ENCODE measurements at regions not wholly inside any gene's neighbourhood (a gene's known extent, or its start where the extent isn't known, plus 50 kb on each side); places are given as distances from the start of the nearest gene placed in this dataset.
"Not testable (repeated sequence)": the region's sequence is repeated elsewhere in the genome, so short reads cannot be mapped to it uniquely, and the experiment has no call there.

DNA sequence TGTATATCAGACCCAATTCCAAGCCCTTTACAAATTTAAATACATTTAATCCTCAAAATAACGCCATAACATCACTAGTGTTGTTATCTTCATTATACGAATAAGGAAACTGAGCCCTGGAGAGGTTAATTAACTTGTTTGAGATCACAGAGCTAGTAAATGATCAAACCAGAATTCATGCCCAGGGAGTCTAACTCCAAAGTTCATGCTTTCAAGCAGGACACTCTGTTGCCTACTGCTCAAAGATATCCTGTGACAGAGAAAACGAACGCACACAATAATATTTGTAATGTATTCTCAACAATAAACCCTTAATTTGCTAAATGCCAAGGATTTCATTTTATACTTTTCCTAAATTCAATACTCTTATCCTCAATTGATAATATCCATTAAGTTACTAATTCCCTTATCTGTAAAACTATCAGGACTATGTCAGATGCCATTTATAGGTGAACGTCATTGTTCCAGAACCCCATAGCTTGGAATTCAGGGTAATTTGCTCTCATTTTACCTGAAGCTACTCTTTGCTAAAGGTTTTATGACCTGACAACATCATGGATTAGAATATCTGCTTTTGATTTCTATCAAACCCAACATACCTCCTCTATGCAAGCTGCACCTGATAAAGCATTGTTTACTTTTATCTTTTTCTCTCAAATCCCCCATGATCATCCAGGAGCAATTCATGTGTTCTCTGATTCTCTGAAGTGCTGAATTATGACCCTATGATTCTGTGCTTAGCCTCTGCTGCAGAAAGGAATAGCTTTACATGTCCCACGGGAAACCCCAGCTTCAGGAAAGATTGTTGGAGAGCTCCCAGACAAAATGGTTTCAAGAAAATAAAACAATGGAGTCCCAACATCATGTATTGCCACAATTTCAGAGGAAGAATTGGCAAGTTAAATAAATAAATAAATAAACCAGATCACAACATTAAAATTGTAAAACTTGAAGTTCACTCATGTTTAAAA, 150.2 kb upstream of the CDK1 start:
- intact Hi-C loops (cut with DNase I) = no loop called here
- no peak for ATAC-seq
- no peak for DNase-seq

DNA sequence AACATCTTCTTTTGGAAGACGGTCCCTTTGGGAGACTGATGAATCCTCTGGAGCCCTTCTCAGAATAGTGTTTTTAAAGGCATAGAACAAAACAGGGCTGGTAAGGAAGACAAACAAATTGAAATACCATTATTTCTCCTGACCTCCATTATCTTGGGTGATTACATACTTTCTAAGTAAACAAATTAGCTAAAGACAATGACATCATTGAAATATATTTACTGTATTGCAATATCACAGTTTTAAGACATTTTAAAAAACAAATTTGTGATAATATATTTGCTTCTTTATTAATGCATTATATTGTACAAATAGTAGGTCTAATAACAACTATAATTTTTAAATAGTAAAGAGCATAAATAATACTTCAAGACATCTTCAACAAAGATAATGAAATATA, 152.2 kb upstream of the CDK1 start:
- no peak for ATAC-seq
- no peak for DNase-seq
- intact Hi-C loops (cut with DNase I) = no loop called here

DNA sequence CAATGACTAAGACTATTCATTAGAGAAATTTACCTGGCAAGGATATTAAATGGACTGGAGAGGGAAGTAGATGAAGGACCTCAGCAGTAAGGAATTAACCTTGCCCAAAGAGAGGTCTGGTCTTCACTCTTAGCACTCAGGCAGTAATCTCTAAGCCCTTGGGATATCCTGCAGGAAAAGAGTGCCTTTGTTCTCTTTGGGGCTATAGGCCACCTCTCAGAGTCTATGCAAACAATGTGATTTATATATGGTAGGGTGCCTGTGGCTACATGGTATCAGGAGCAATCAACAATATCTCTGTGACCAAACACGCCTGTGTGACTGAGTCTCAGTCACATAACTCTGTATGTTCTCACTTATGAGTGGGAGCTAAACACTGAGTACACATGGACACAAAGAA, 154.7 kb upstream of the CDK1 start:
- DNase-seq = no peak
- ATAC-seq = no peak
- intact Hi-C loops (cut with DNase I) = no loop called here

DNA sequence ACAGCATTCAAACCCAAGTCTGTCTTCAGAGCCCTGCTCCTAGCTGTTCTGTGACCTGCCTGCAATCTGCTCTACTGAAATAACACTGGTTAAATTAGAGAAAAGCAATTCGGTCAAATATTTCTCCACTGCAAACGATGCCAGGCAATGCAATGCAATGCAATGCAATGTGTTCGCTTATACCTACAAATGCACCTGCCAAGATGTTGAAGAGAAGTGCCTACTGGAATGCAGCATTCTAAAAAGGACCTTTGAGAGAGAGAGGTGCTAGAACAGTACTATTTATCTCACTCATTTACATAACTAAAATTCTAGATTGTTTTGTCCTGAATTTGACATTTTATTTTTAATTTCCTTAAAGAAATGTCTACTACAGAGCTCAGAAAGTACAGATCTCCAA, 157.3 kb upstream of the CDK1 start:
- ATAC-seq (no peak), DNase-seq (no peak)
- intact Hi-C loops (cut with DNase I) = no loop called here

DNA sequence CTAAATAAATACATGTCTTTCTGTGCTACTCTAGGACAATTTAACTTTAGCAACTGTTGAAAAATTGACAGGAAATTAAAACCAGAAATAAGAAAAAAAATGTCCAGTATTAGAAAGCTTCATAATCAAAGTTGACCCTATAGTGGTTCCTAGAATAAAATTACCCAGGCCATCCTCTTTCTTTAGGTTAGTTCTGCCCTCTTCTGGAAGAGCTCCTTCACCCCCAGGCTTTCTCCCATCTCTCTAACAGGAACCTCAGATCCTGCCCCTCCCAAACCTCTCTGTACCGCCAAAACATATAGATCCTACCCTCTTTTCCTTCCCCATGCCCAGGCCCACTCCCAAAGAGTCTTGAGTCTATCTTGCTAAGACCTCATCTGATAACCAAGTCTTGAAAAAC, 159.4 kb upstream of the CDK1 start:
- DNase-seq = no peak
- ATAC-seq = no peak
- intact Hi-C loops (cut with DNase I) = no loop called here

DNA sequence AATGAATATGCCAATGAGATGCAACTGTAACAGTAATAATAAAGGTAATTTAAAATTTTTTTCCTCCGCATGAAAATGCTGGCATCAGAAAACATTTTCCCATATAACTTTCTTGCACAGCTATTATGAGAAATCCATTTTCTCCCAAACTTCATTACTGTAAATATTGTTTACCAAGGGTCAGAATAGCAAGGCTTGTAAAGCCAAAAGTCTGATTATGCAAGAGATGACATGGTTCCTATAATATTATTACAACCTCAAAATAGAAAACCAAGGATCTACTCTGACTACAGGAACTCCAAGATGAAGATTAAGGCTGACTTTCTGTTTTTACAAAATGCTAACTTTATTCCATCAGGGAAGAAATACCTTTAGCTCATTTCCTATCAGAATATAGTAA, 162.7 kb upstream of the CDK1 start:
- no peak for DNase-seq
- ATAC-seq = no peak
- intact Hi-C loops (cut with DNase I) = no loop called here

DNA sequence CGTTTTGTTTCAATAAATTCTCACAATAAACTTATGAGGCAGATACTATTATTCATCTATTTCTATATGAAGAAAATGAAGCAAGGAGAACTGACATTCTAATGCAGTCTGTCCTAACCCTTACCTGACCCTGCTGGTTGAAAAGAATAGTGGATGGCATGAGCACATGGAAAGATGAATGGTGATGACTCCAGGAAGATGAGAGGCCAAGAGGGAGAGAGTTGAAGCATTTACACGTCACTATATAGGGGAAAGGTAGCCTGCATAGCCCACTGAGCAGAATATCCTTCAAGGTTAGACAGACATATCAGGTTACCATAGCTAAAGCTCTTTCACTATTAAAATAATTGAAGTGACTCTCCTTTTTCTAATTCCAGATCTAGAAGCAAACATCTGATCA, 163.9 kb upstream of the CDK1 start:
- ATAC-seq (no peak), DNase-seq (no peak)
- intact Hi-C loops (cut with DNase I) = no loop called here

DNA sequence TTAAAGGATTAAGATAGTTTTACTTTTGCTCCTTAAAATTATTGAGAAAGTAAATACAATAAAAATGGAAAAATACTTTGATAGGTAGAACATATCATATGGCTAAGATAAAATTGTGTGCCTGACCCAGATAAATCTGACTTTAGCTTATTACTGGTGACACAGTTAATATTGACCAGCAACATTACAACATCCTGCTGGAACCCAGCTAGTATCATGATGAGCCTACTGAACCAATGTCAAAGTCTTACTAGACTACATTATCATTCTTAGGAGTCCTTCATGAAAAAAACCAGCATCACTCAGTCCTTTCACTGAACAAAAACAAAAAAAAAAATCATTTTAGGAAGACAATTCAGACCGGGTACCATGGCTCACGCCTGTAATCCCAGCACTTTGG, 164.8 kb upstream of the CDK1 start:
- intact Hi-C loops (cut with DNase I) = no loop called here
- DNase-seq (no peak), ATAC-seq (no peak)

DNA sequence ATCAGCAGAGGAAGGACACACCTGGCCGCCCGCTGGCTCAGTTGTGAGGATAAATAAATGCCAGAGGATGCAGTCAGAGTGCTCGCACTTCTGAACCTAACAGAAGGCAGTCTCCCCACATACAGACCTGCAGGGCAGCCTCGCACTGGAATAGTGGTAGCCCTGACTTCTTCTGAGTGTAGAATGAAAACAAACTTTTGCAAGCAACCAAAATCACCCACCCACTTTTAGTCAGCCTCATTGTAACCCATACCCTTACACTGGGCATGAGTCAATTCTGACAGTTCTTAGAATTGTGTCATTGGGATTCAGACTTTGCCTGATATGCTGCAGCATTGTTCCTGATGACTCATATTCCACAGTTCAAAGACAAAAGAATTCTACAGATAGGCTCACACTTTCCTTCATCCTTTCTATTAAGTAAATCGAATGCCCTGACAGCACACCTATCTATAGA, 167.0 kb upstream of the CDK1 start:
- ATAC-seq (peak in 1 of 2 donors; percentile 69), DNase-seq (no peak)
- intact Hi-C loops (cut with DNase I) = no loop called here

DNA sequence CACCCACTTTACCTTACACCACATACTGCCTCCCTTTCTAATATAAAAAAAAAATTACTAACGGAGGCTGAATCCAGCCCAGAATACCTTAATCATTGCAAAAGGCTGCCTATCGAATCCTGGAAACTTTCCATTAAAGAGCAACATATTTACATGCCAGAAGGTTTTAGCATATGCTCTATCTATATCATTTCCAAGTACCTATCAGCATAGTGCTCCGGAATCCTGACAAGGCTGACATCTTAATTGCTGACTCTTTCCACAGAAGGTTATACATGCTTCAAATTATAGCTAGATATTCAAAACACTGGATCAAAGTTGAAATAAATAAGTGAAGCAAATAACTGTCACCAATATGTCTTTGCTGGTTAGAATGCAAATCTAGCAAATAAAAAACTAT, 170.9 kb upstream of the CDK1 start:
- no peak for ATAC-seq
- intact Hi-C loops (cut with DNase I) = no loop called here
- no peak for DNase-seq

DNA sequence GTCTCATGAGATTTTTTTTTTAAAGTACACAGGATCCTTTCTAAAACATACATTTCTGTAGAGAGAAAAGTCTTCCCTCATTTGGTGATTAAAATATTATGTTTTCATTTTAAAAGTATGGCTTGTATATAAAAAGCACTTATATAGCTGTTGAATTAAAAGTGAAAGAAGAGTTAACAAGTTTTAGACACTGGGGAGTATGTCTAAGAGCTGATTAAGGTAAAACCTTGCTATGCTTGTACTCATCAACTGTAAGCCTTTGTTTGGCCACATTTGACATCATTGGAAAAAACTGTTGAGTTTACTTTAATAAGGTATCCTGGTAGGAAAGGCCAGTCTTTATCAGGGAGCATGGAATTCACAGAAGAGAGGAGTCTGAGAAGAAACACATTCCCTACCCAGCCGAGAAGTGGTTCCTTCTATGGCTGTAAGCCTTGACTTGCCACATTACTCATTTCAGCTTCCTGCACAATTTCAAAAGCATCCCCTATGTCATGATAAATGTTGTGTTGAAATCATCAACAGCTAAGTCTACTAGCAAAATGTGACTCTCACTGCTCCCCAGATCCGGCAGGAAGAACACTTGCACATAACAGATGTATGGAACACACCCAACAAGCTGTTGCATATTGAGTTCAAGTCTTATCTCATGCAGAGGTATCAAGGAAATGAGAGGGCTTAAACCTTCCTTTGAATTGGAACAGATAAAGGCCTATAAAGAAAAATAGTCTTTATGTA, 171.8 kb upstream of the CDK1 start:
- DNase-seq (no peak), ATAC-seq (no peak)
- intact Hi-C loops (cut with DNase I) = no loop called here

DNA sequence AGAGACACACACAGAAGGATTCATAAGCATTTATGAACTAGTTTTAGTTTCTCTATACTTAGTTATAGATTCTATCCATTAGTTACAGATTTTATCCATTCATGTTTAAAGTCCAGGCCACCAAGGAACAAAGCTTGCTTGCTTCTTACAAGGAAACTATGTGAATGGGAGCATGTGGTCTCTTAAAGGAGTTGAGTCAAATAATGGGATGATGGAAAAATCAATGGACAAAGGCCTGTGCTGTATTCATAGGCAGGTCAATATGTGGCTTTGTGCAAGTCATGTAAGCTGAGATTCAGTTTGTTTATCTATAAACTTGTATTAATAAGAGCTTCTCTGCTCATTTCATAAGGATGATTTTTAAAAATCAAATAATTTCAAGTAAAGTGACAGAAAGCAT, 172.8 kb upstream of the CDK1 start:
- ATAC-seq = no peak
- intact Hi-C loops (cut with DNase I) = no loop called here

DNA sequence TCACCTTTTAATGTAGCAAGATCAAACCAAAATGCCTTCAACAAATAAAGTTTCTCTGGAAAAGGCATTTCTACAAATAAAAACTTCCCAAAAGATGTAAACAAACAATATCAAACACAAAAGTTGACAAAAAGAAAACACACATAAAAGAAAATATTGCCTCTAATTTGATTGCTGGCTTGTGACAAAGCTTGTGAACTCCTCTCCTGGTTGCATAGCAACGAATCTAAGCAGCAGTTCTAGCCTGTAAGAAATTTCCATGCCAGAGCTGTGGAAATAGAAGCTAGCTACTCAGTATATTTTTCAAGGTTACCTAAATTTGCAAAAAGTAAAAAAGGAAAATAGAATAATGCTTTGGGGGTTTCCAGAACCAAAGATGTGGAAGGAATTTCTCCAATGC, 173.9 kb upstream of the CDK1 start:
- ATAC-seq (no peak), DNase-seq (no peak)

More for the DNA sequence above, 172.8 kb upstream of the CDK1 start:
- no peak for DNase-seq

DNA sequence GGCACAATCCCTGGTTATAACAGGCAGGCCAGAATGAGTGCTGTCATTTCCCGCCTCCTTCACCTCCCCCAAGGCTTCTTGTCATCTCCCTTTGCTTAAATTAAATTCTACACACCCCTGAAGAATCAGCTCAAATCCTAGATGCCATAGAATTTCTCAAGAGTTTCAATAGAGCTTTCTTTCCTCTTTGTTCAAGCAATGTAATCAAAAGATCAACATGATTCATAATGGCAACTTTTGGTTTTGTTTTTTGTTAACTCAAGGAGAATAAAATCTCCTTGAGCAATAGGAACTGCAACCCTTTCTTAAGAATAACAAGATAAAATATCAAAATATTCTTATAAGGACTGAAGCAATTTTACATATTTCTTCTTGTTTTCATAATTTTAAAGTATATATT, 180.8 kb upstream of the CDK1 start:
- ATAC-seq (no peak), DNase-seq (no peak)
- intact Hi-C loops (cut with DNase I) = no loop called here

More for the DNA sequence above, 173.9 kb upstream of the CDK1 start:
- intact Hi-C loops (cut with DNase I) = no loop called here

DNA sequence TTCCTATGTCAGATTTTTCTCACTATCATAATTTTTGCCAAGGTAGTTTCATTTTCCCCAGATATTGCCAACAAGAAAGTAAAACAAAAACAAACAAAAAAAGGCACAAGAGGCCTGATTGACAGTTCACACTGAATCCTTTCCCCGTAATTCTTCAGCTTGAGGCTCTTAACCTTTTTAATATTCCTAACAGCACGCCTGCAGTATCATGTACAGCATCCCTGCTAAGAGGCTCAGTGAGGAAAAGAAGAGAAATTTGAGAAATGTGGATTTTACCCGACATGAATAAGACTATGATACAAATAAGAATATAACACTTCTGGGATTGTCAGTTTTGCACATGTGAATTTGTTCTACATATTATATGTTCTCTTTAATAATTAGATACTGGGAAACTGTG, 182.4 kb upstream of the CDK1 start:
- intact Hi-C loops (cut with DNase I) = no loop called here
- ATAC-seq (no peak), DNase-seq (no peak)

DNA sequence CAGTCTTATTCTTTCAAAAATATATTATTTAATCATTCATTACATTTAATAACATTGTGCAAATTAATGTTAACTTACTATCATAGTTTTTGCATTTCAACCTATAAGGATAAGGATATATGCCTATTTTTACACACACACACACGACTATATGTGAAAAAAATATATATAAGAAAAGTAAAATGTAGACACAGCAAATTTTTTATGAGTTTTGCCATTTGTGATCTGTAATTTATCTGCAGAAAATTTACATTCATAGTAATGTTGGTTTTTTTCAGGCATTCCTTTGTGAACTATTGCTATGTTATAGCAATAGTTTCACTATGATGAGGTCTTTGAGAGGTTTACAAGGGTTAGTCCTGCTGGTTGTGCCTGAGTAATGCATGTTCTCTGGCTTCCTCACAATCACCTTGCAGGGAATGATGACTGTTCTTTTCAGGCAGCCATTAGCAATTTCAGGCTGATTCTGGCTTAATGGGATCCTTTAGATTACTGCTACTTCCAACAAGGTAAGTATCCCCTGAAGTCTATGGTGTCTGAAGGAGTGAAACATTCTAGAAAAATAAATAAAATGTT, 183.7 kb upstream of the CDK1 start:
- ATAC-seq (no peak), DNase-seq (no peak)
- intact Hi-C loops (cut with DNase I) = no loop called here

DNA sequence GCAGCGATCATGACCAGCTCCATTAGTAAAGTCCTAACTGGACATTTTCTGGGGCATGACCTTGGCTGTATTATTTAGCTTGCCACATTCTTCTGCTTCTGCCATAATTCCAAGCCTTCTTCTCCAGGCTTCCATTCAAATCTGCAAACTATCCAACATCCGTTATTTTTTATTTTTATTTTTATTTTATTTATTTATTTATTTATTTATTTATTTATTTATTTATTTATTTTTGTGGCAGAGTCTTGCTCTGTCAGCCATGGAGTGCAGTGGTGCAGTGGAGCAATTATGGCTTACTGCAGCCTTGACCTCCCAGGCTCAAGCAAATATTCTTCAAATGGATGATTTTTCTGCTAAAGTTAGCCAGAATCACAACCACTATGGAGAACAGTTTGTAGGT, 187.2 kb upstream of the CDK1 start:
- no peak for ATAC-seq
- intact Hi-C loops (cut with DNase I) = no loop called here

DNA sequence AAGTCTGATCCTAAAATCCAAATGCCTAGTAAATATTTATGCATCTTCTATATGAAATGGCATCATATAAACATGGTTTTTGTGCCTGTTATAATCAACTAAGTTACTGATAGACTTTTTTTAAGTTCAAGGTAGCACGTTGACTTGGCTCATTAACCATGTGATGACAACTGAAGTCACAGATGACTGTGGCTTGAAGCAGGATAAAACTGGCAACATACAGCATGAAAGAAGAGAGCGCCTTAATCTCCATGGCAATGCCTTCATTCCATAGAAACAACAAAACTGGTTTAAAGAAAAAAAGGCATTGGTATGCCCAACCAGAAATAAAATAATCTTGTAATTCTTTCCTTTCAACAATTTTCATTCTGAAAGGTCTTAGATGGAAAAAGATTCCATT, 188.9 kb upstream of the CDK1 start:
- DNase-seq (no peak), ATAC-seq (no peak)
- intact Hi-C loops (cut with DNase I) = no loop called here

More for the DNA sequence above, 187.2 kb upstream of the CDK1 start:
- DNase-seq = no peak

DNA sequence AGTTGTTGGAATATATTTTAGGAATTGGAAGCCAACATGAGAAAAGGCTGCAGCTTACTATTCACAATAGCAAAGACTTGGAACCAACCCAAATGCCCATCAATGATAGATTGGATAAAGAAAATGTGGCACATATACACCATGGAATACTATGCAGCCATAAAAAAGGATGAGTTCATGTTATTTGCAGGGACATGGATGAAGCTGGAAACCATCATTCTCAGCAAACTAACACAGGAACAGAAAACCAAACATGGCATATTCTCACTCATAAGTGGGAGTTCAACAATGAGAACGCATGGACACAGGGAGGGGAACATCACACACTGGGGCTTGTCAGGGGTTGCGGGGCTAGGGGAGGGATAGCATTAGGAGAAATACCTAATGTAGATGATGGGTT, 192.1 kb upstream of the ANK3 start:
- ATAC-seq; intact Hi-C loops (cut with DNase I); DNase-seq: not testable (repeated sequence)

DNA sequence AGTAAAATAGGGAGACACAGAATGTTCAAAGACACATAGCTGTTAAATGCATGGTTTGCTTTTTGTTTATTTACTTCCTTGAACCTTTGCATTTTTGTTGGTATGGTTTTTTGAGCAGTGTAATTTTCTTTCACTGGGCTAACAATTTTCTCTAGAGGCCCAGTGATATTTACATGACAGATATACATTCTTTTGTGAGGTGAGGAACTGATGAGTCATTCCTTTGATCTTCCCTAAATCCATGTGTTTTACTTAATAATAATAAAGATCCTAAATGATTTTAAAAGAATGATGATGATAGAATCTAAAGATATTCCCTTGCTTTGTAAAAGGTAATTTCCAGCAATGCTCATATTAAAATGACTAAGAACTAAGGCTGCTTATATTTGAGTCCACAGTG, 188.5 kb upstream of the ANK3 start:
- ATAC-seq = no peak
- no peak for DNase-seq
- intact Hi-C loops (cut with DNase I) = no loop called here

Measured in left cardiac atrium (tissue), 4 donors.